ENCODE measurements at regions not wholly inside any gene's neighbourhood (a gene's known extent, or its start where the extent isn't known, plus 50 kb on each side); places are given as distances from the start of the nearest gene placed in this dataset.
"Not testable (repeated sequence)": the region's sequence is repeated elsewhere in the genome, so short reads cannot be mapped to it uniquely, and the experiment has no call there.

- not testable (repeated sequence) for H3K4me1 ChIP-seq (ENCODE audit: insufficient read depth, insufficient read length); H3K9ac ChIP-seq (ENCODE audit: insufficient read length, low read depth); H3K36me3 ChIP-seq (ENCODE audit: insufficient read depth, insufficient read length, low read length); DNase-seq (ENCODE audit: low read depth, low spot score); H3K9me3 ChIP-seq (ENCODE audit: insufficient read depth, low read length); H3K27me3 ChIP-seq (ENCODE audit: insufficient read depth, insufficient read length); H3K4me3 ChIP-seq (ENCODE audit: insufficient read length, low read depth)
These were observed 338.2 kb upstream of the NBPF12 start for GRCh38 chr1:146599906-146600305.

- H3K4me3 ChIP-seq (ENCODE audit: insufficient read length, low read depth); H3K9me3 ChIP-seq (ENCODE audit: insufficient read depth, low read length); DNase-seq (ENCODE audit: low read depth, low spot score): not testable (repeated sequence)
These were observed 352.4 kb upstream of the NOTCH2NLA start for GRCh38 chr1:146581229-146581628.

GRCh38 chr1:146567541-146567940 is 338.7 kb upstream of the NOTCH2NLA start:
- H3K9ac ChIP-seq (ENCODE audit: insufficient read length, low read depth); H3K9me3 ChIP-seq (ENCODE audit: insufficient read depth, low read length); DNase-seq (ENCODE audit: low read depth, low spot score); H3K4me3 ChIP-seq (ENCODE audit: insufficient read length, low read depth); H3K36me3 ChIP-seq (ENCODE audit: insufficient read depth, insufficient read length, low read length); H3K4me1 ChIP-seq (ENCODE audit: insufficient read depth, insufficient read length); H3K27me3 ChIP-seq (ENCODE audit: insufficient read depth, insufficient read length): not testable (repeated sequence)

More at GRCh38 chr1:146581229-146581628, 352.4 kb upstream of the NOTCH2NLA start:
- not testable (repeated sequence) for H3K4me1 ChIP-seq (ENCODE audit: insufficient read depth, insufficient read length); H3K27me3 ChIP-seq (ENCODE audit: insufficient read depth, insufficient read length); H3K9ac ChIP-seq (ENCODE audit: insufficient read length, low read depth); H3K36me3 ChIP-seq (ENCODE audit: insufficient read depth, insufficient read length, low read length)

GRCh38 chr1:146558032-146558431 is 329.2 kb upstream of the NOTCH2NLA start:
- H3K36me3 ChIP-seq (ENCODE audit: insufficient read depth, insufficient read length, low read length); H3K9me3 ChIP-seq (ENCODE audit: insufficient read depth, low read length); DNase-seq (ENCODE audit: low read depth, low spot score); H3K9ac ChIP-seq (ENCODE audit: insufficient read length, low read depth); H3K4me3 ChIP-seq (ENCODE audit: insufficient read length, low read depth); H3K4me1 ChIP-seq (ENCODE audit: insufficient read depth, insufficient read length); H3K27me3 ChIP-seq (ENCODE audit: insufficient read depth, insufficient read length): not testable (repeated sequence)

GRCh38 chr1:146556405-146556804 is 327.6 kb upstream of the NOTCH2NLA start:
- DNase-seq (ENCODE audit: low read depth, low spot score); H3K27me3 ChIP-seq (ENCODE audit: insufficient read depth, insufficient read length); H3K36me3 ChIP-seq (ENCODE audit: insufficient read depth, insufficient read length, low read length); H3K4me1 ChIP-seq (ENCODE audit: insufficient read depth, insufficient read length); H3K9ac ChIP-seq (ENCODE audit: insufficient read length, low read depth); H3K9me3 ChIP-seq (ENCODE audit: insufficient read depth, low read length); H3K4me3 ChIP-seq (ENCODE audit: insufficient read length, low read depth): not testable (repeated sequence)

- not testable (repeated sequence) for H3K27me3 ChIP-seq (ENCODE audit: insufficient read depth, insufficient read length); H3K4me1 ChIP-seq (ENCODE audit: insufficient read depth, insufficient read length); DNase-seq (ENCODE audit: low read depth, low spot score); H3K4me3 ChIP-seq (ENCODE audit: insufficient read length, low read depth); H3K9ac ChIP-seq (ENCODE audit: insufficient read length, low read depth); H3K9me3 ChIP-seq (ENCODE audit: insufficient read depth, low read length); H3K36me3 ChIP-seq (ENCODE audit: insufficient read depth, insufficient read length, low read length)
These were observed 323.6 kb upstream of the NOTCH2NLA start for GRCh38 chr1:146552414-146552813.

- H3K9me3 ChIP-seq (ENCODE audit: insufficient read depth, low read length); H3K9ac ChIP-seq (ENCODE audit: insufficient read length, low read depth); H3K4me1 ChIP-seq (ENCODE audit: insufficient read depth, insufficient read length); DNase-seq (ENCODE audit: low read depth, low spot score); H3K4me3 ChIP-seq (ENCODE audit: insufficient read length, low read depth); H3K27me3 ChIP-seq (ENCODE audit: insufficient read depth, insufficient read length); H3K36me3 ChIP-seq (ENCODE audit: insufficient read depth, insufficient read length, low read length): not testable (repeated sequence)
These were observed 319.9 kb upstream of the NOTCH2NLA start for GRCh38 chr1:146548684-146549083.

GRCh38 chr1:146546189-146546588 is 317.4 kb upstream of the NOTCH2NLA start:
- H3K36me3 ChIP-seq (ENCODE audit: insufficient read depth, insufficient read length, low read length); H3K4me1 ChIP-seq (ENCODE audit: insufficient read depth, insufficient read length); H3K27me3 ChIP-seq (ENCODE audit: insufficient read depth, insufficient read length); H3K4me3 ChIP-seq (ENCODE audit: insufficient read length, low read depth); H3K9ac ChIP-seq (ENCODE audit: insufficient read length, low read depth); H3K9me3 ChIP-seq (ENCODE audit: insufficient read depth, low read length); DNase-seq (ENCODE audit: low read depth, low spot score): not testable (repeated sequence)

GRCh38 chr1:146537775-146538373 is 309.1 kb upstream of the NOTCH2NLA start:
- H3K4me3 ChIP-seq (ENCODE audit: insufficient read length, low read depth); H3K27me3 ChIP-seq (ENCODE audit: insufficient read depth, insufficient read length); DNase-seq (ENCODE audit: low read depth, low spot score); H3K4me1 ChIP-seq (ENCODE audit: insufficient read depth, insufficient read length); H3K9me3 ChIP-seq (ENCODE audit: insufficient read depth, low read length); H3K9ac ChIP-seq (ENCODE audit: insufficient read length, low read depth); H3K36me3 ChIP-seq (ENCODE audit: insufficient read depth, insufficient read length, low read length): not testable (repeated sequence)

GRCh38 chr1:146536028-146536427 is 307.2 kb upstream of the NOTCH2NLA start:
- not testable (repeated sequence) for H3K4me3 ChIP-seq (ENCODE audit: insufficient read length, low read depth); H3K36me3 ChIP-seq (ENCODE audit: insufficient read depth, insufficient read length, low read length); H3K27me3 ChIP-seq (ENCODE audit: insufficient read depth, insufficient read length); H3K9me3 ChIP-seq (ENCODE audit: insufficient read depth, low read length); H3K4me1 ChIP-seq (ENCODE audit: insufficient read depth, insufficient read length); H3K9ac ChIP-seq (ENCODE audit: insufficient read length, low read depth); DNase-seq (ENCODE audit: low read depth, low spot score)

- H3K4me3 ChIP-seq (ENCODE audit: insufficient read length, low read depth); H3K4me1 ChIP-seq (ENCODE audit: insufficient read depth, insufficient read length); H3K27me3 ChIP-seq (ENCODE audit: insufficient read depth, insufficient read length); DNase-seq (ENCODE audit: low read depth, low spot score); H3K9me3 ChIP-seq (ENCODE audit: insufficient read depth, low read length); H3K36me3 ChIP-seq (ENCODE audit: insufficient read depth, insufficient read length, low read length); H3K9ac ChIP-seq (ENCODE audit: insufficient read length, low read depth): not testable (repeated sequence)
These were observed 306.8 kb upstream of the NOTCH2NLA start for GRCh38 chr1:146535575-146535974.

- not testable (repeated sequence) for H3K27me3 ChIP-seq (ENCODE audit: insufficient read depth, insufficient read length); H3K4me3 ChIP-seq (ENCODE audit: insufficient read length, low read depth); H3K4me1 ChIP-seq (ENCODE audit: insufficient read depth, insufficient read length); H3K9me3 ChIP-seq (ENCODE audit: insufficient read depth, low read length); DNase-seq (ENCODE audit: low read depth, low spot score); H3K9ac ChIP-seq (ENCODE audit: insufficient read length, low read depth); H3K36me3 ChIP-seq (ENCODE audit: insufficient read depth, insufficient read length, low read length)
These were observed 302.1 kb upstream of the NOTCH2NLA start for GRCh38 chr1:146530958-146531357.
